OCI-LY7 (cell line): ENCODE measurements at regions not wholly inside any gene's neighbourhood (a gene's known extent, or its start where the extent isn't known, plus 50 kb on each side); places are given as distances from the start of the nearest gene placed in this dataset.

Experiments
- EZH2phosphoT487 ChIP-seq: fragments of 200-600 bp; sonication (generic); IDR thresholded peaks from 2 replicates; pipeline ENCODE4 v1.6.1; 2018; ENCODE audit warnings: low read depth, borderline replicate concordance, mild to moderate bottlenecking, mixed run types, antibody characterized with exemption, low read length, moderate library complexity, mixed read lengths
- TF ChIP-seq, protein P1 (sequence below): fragments of 200-600 bp; sonication (generic); conservative IDR thresholded peaks from 2 replicates; pipeline ENCODE4 v1.5.1; 2014; ENCODE audit warnings: mild to moderate bottlenecking, antibody characterized with exemption, low read length, moderate library complexity, mixed read lengths

DNA sequence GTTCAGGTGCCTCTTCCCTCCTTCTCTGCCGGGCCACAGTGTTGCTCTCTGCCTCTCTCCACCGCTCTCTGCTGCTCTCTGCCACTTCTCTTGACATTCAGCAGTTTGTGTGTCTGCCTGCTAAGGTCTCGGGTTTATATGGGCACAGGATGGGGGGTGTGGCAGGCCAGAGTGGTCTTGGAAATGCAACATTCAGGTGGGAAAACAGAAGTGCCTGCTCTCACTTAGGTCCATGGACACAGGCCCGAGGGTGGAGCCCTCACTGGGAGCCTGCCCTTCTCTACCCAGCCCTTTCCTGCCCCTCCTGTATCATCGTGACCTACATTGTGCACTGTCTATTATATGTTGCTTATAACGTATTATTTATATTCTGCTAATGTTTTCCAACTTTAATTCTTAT, 120.8 kb upstream of the TMEM18 start:
- TF ChIP-seq, protein P1, sequence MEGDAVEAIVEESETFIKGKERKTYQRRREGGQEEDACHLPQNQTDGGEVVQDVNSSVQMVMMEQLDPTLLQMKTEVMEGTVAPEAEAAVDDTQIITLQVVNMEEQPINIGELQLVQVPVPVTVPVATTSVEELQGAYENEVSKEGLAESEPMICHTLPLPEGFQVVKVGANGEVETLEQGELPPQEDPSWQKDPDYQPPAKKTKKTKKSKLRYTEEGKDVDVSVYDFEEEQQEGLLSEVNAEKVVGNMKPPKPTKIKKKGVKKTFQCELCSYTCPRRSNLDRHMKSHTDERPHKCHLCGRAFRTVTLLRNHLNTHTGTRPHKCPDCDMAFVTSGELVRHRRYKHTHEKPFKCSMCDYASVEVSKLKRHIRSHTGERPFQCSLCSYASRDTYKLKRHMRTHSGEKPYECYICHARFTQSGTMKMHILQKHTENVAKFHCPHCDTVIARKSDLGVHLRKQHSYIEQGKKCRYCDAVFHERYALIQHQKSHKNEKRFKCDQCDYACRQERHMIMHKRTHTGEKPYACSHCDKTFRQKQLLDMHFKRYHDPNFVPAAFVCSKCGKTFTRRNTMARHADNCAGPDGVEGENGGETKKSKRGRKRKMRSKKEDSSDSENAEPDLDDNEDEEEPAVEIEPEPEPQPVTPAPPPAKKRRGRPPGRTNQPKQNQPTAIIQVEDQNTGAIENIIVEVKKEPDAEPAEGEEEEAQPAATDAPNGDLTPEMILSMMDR: no peak
- TF ChIP-seq EZH2phosphoT487: no peak
